ENCODE measurements at regions not wholly inside any gene's neighbourhood (a gene's known extent, or its start where the extent isn't known, plus 50 kb on each side); places are given as distances from the start of the nearest gene placed in this dataset.

GRCh38 chr12:90149453-90149852, 440.8 kb upstream of the ATP2B1 start:
- TF ChIP-seq, protein P1, sequence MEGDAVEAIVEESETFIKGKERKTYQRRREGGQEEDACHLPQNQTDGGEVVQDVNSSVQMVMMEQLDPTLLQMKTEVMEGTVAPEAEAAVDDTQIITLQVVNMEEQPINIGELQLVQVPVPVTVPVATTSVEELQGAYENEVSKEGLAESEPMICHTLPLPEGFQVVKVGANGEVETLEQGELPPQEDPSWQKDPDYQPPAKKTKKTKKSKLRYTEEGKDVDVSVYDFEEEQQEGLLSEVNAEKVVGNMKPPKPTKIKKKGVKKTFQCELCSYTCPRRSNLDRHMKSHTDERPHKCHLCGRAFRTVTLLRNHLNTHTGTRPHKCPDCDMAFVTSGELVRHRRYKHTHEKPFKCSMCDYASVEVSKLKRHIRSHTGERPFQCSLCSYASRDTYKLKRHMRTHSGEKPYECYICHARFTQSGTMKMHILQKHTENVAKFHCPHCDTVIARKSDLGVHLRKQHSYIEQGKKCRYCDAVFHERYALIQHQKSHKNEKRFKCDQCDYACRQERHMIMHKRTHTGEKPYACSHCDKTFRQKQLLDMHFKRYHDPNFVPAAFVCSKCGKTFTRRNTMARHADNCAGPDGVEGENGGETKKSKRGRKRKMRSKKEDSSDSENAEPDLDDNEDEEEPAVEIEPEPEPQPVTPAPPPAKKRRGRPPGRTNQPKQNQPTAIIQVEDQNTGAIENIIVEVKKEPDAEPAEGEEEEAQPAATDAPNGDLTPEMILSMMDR (IDR thresholded peaks at IDR 0.05), result no peak

DNA sequence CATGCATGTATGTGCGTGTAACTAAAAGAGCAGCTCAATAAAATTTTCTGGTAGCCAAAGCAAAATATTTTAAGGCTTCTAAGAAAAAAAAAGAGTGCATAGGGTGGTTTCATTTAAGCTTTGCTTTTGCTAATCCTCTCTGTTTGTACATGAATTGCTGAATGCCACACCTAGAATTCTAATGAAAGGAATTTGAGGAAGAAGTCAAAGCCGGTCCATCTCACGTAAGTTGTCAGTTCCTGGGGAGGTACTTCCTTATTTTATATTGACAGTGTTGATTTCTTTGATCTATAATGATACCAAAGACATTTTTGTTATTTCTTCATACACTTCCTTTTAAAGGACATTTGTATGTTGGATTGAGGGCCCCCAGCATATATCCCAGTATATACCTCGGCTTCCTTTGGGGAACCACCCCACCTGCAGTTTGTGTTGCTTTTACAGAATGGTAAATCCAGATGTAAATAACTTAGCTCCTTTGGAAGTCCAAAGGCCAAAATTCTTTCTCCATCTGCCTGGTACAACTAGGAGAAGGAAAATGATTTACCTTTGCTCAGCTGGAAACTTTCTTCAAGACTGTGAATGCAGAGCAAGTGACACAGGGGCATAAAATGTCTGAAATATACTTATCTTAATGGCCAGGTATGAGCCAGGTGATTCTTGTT, 420.9 kb upstream of the ATP2B1 start:
- TF ChIP-seq, protein P1 (IDR thresholded peaks at IDR 0.05), result no peak

- TF ChIP-seq, protein P1 (IDR thresholded peaks at IDR 0.05), result no peak
These were observed 419.9 kb upstream of the ATP2B1 start for GRCh38 chr12:90128526-90128925.

- TF ChIP-seq, protein P1 (IDR thresholded peaks at IDR 0.05), result no peak
These were observed 417.5 kb upstream of the ATP2B1 start for GRCh38 chr12:90126125-90126524.

DNA sequence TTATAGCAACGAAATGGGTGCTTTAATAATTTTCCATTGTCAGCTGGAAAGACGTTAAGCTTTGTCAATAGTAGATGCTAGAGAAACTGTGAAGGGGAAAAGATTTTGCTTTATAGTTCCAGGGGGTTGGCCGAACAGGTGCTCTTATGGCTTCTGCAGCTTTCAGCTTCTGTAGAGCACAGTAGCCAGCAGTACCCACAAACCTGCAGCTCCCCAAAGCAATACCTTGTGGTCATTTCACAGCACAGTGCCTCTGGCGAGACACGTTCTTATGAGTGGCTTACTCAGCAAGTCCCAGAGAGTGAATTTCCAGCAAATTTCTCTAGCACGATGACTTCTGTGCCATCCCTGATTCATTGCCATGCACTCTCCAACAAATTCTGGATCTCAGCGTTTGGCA, 416.3 kb upstream of the ATP2B1 start:
- TF ChIP-seq, protein P1 (IDR thresholded peaks at IDR 0.05), result no peak

DNA sequence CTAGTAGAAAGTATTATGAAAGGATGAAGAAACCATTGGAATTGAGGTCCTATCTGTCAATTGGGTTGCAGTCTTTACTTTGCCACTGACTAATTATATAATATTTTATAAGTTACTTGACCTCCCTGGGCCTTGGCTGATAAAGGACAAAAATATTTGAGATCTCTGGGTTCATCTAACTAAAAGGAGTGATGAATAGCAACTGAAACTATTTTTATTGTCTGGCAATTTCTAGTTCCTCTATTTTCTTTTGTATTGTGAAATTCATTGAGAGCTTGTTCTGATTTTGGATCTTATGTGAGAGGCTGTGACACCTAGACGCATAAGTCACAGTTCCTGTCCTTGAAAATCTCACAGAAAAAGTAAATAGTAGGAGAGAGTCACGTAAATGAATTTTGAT, 415.7 kb upstream of the ATP2B1 start:
- TF ChIP-seq, protein P1 (IDR thresholded peaks at IDR 0.05), result no peak

GRCh38 chr12:90122681-90123080, 414.0 kb upstream of the ATP2B1 start:
- TF ChIP-seq, protein P1 (IDR thresholded peaks at IDR 0.05), result no peak

DNA sequence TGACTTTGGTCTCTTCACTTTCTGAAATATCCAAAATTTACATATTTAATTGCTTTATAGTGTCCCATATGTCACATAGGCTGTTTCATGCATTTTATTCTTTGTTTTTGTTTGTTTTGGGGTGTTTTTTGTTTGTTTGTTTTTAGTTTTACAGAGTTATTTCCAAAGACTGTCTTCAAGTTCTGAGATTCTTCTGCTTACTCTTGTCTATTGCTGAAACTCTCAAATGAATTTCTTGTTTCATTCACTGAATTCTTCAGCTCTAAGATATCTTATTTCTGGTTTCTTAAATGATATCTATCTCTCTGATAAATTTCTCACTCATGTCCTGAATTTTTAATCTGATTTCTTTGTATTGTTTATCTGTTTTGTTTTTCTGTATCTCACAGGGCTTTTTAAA, 412.0 kb upstream of the ATP2B1 start:
- TF ChIP-seq, protein P1 (IDR thresholded peaks at IDR 0.05), result no peak

All from LNCAP (cell line).